Activated CD8-positive, alpha-beta T cell treated with anti-CD3 and anti-CD28 coated beads for 36 hours (primary cell): ENCODE measurements at regions not wholly inside any gene's neighbourhood (a gene's known extent, or its start where the extent isn't known, plus 50 kb on each side); places are given as distances from the start of the nearest gene placed in this dataset.
"Not testable (repeated sequence)": the region's sequence is repeated elsewhere in the genome, so short reads cannot be mapped to it uniquely, and the experiment has no call there.

Experiments used
- ATAC-seq: fragments of 200-7000 bp; cut with Tn5 transposase; one replicate; pipeline ENCODE4 v1.10.0; 2021; ENCODE audit warnings: mild to moderate bottlenecking, moderate library complexity
- CTCF ChIA-PET: fragments of 350-600 bp; sonication (Branson Sonifier 250); formaldehyde crosslinking; loops from one replicate; lab custom pipeline; 2021; ENCODE audit warnings: antibody characterized with exemption; lab: Charles Lee
- POLR2A ChIA-PET: fragments of 350-600 bp; sonication (Branson Sonifier 250); formaldehyde crosslinking; loops from one replicate; lab custom pipeline; 2021; ENCODE audit warnings: antibody characterized with exemption; lab: Charles Lee
- DNase-seq: peaks from one replicate; pipeline ENCODE4 v3.0.0-alpha.2; 2020
- H3K27ac Mint-ChIP-seq: one replicate; pipeline ENCODE4 v1.8.0; 2021; ENCODE audit warnings: mild to moderate bottlenecking, mixed read lengths
- H3K27me3 Mint-ChIP-seq: one replicate; pipeline ENCODE4 v1.8.0; 2021; ENCODE audit warnings: mixed read lengths
- H3K36me3 Mint-ChIP-seq: one replicate; pipeline ENCODE4 v1.8.0; 2021; ENCODE audit warnings: low read depth, mixed read lengths
- H3K4me1 Mint-ChIP-seq: one replicate; pipeline ENCODE4 v1.8.0; 2021; ENCODE audit warnings: low read depth, mixed read lengths
- H3K4me3 Mint-ChIP-seq: one replicate; pipeline ENCODE4 v1.8.0; 2021; ENCODE audit warnings: mild to moderate bottlenecking, moderate library complexity, mixed read lengths
- H3K9me3 Mint-ChIP-seq: one replicate; pipeline ENCODE4 v1.8.0; 2021; ENCODE audit warnings: mixed read lengths
- intact Hi-C: fragments of 100-400 bp; cut with micrococcal nuclease; formaldehyde crosslinking; loops from one replicate; pipeline ENCODE4 v1.10.0; 2022
- TF ChIP-seq, protein P1 (sequence below): fragments of 200-600 bp; IDR thresholded peaks from one replicate; pipeline ENCODE4 v1.8.0; 2022; ENCODE audit warnings: antibody characterized with exemption, mild to moderate bottlenecking

DNA sequence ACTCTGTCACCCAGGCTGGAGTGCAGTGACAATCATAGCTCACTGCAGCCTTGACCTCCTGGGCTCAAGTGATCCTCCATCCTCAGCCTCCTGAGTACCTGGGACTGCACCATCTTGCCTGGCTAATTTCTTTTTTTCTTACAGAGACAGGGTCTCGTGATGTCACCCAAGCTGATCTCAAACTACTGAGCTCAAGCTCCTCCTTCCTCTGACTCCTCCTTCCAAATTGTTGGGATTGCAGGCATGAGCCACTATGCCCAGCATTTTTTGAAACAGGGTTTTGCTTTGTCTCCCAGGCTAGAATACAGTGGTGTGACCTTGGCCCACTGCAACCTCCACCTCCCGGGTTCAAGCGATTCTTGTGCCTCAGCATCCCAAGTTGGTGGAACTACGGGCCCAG is 358.3 kb upstream of the MTNR1B start:
- TF ChIP-seq, protein P1, sequence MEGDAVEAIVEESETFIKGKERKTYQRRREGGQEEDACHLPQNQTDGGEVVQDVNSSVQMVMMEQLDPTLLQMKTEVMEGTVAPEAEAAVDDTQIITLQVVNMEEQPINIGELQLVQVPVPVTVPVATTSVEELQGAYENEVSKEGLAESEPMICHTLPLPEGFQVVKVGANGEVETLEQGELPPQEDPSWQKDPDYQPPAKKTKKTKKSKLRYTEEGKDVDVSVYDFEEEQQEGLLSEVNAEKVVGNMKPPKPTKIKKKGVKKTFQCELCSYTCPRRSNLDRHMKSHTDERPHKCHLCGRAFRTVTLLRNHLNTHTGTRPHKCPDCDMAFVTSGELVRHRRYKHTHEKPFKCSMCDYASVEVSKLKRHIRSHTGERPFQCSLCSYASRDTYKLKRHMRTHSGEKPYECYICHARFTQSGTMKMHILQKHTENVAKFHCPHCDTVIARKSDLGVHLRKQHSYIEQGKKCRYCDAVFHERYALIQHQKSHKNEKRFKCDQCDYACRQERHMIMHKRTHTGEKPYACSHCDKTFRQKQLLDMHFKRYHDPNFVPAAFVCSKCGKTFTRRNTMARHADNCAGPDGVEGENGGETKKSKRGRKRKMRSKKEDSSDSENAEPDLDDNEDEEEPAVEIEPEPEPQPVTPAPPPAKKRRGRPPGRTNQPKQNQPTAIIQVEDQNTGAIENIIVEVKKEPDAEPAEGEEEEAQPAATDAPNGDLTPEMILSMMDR: no peak
- ChIA-PET CTCF (no interaction called here), POLR2A (no interaction called here)
- Mint-ChIP-seq H3K9me3 (no peaks in the 10 kb centered on the region), H3K4me3 (no peak overlapping the region), H3K4me1 (no peaks in the 10 kb centered on the region), H3K36me3 (no peaks in the 10 kb centered on the region), H3K27ac (no peak overlapping the region), H3K27me3 (no peaks in the 10 kb centered on the region)
- intact Hi-C loops: no loop called here
- ATAC-seq (no peak), DNase-seq (no peak)

DNA sequence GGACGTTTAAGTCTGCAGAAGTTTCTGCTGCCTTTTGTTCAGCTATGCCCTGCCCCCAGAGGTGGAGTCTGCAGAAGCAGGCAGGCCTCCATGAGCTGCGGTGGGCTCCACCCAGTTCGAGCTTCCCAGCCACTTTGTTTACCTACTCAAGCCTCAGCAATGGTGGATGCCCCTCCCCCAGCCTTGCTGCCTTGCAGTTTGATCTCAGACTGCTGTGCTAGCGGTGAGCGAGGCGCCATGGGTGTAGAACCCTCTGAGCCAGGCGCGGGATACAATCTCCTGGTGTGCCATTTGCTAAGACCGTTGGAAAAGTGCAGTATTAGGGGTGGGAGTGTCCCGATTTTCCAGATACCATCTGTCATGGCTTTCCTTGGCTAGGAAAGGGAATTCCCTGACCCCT is 351.4 kb upstream of the MTNR1B start:
- DNase-seq, H3K9me3 Mint-ChIP-seq, intact Hi-C loops: not testable (repeated sequence)

DNA sequence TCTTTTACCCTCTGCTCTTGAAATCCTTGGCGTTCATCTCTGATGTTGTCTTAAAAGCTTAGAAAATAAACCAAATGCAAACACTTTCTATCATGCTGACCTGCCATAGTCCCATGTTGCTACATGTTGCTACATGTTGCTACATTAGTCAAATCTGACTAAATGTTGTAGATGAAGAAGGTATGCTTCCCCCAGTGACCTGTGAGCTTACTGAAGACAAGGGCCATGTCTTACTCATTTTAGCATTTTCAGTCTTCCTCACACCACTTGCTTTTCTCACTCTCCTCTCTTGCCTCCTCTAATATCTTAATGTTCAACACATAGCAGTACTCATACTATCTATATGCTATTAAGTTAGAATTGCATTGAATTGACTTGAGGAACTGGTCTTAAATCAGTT is 346.4 kb upstream of the MTNR1B start:
- no peak overlapping the region for H3K4me3 Mint-ChIP-seq
- no peaks in the 10 kb centered on the region for H3K36me3 Mint-ChIP-seq
- DNase-seq: no peak
- intact Hi-C loops: no loop called here
- H3K27me3 Mint-ChIP-seq: no peaks in the 10 kb centered on the region
- H3K9me3 Mint-ChIP-seq: no peaks in the 10 kb centered on the region
- no peaks in the 10 kb centered on the region for H3K4me1 Mint-ChIP-seq
- ATAC-seq: no peak
- no peak overlapping the region for H3K27ac Mint-ChIP-seq
- TF ChIP-seq, protein P1: no peak
- CTCF ChIA-PET: no interaction called here
- POLR2A ChIA-PET: no interaction called here

More for the DNA sequence above, 351.4 kb upstream of the MTNR1B start:
- H3K4me1 Mint-ChIP-seq, CTCF ChIA-PET, POLR2A ChIA-PET, ATAC-seq, H3K27me3 Mint-ChIP-seq, H3K4me3 Mint-ChIP-seq, H3K27ac Mint-ChIP-seq, H3K36me3 Mint-ChIP-seq: not testable (repeated sequence)

DNA sequence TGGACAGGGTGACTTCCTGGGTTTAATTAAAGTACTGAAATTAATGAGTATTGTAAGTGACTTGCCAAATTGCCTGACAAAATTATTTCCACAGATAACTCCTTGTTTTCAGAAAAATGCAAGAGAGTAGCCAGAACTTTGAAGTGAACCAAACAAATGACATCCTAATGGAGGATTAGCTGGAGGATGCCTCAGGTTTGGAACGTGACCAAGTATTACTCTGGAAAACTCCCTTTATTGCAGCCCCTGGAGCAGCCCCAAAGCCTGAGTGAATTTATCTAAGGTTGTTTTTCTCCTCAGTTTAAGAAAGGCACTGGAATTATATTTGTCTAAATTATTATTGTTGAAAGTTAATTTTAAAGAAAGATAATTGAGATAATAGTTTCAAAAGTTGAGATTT is 343.6 kb upstream of the MTNR1B start:
- intact Hi-C loops: no loop called here
- no peaks in the 10 kb centered on the region for H3K27me3 Mint-ChIP-seq
- ChIA-PET CTCF (no interaction called here), POLR2A (interaction anchor here (0.6 to 0.7 kb wide), 2 partner anchors 59 to 646 kb away, joined by 3 to 4 read pairs; no protein-coding TSS in a partner anchor)
- H3K4me1 Mint-ChIP-seq: no peaks in the 10 kb centered on the region
- no peak for ATAC-seq
- no peak overlapping the region for H3K4me3 Mint-ChIP-seq
- TF ChIP-seq, protein P1: no peak
- no peaks in the 10 kb centered on the region for H3K9me3 Mint-ChIP-seq
- H3K27ac Mint-ChIP-seq: no peak overlapping the region
- DNase-seq: no peak
- no peaks in the 10 kb centered on the region for H3K36me3 Mint-ChIP-seq

DNA sequence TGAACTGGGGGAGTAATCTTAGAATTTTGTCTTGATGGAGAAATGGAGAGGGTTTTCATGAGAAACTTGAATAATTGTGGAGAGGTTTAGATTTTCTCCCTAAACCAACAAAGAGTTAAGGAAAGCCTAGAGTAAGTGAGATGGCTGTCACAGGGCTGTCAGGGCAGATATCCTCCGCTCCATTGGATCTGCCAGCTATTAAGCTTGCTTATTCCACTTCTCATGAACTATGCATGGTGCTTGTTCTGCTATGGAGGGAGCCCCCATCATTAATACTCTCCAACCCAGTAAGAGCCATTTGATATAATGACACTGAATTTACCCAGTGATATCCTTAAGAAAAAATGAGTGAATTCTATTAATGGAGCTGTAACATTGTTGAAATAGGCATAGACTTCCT is 342.8 kb upstream of the MTNR1B start:
- ATAC-seq: no peak
- Mint-ChIP-seq H3K27me3 (no peaks in the 10 kb centered on the region), H3K4me3 (no peak overlapping the region), H3K4me1 (no peaks in the 10 kb centered on the region), H3K27ac (no peak overlapping the region), H3K9me3 (no peaks in the 10 kb centered on the region), H3K36me3 (no peaks in the 10 kb centered on the region)
- TF ChIP-seq, protein P1: no peak
- DNase-seq: no peak
- ChIA-PET POLR2A (no interaction called here), CTCF (no interaction called here)
- intact Hi-C loops: no loop called here
